Stimulated activated CD4-positive, alpha-beta T cell treated with anti-CD3 and anti-CD28 coated beads, Interleukin-1b, Interleukin-23, amount 100 ng/mL, for 1 hour (primary cell): ENCODE measurements at regions not wholly inside any gene's neighbourhood (a gene's known extent, or its start where the extent isn't known, plus 50 kb on each side); places are given as distances from the start of the nearest gene placed in this dataset.
"Not testable (repeated sequence)": the region's sequence is repeated elsewhere in the genome, so short reads cannot be mapped to it uniquely, and the experiment has no call there.

Experiments used
- DNase-seq, 2 donors: peaks; one replicate each; pipeline ENCODE4 v3.0.0-alpha.2; 2020; ENCODE audit warnings: low read depth in 2 of 2

DNA sequence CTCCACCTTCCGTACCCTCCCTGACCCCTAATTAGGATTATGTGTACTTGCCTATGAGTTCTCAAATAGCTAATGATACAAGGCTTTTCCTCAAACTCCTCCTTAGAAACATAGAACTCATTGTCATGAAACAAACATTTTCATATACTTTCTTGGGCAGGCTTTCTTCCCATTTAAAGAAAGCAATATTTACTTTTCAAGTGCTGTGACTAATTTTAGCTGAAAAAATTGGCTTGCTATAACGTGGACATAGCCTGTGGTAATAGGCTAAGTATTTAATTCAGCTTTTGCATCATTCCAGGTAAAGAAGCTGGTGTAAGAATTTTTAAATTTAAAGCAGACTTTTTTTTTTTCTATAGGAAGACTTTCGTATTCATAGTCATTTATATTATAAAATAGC lies 208.7 kb downstream of the SOX2 start:
- DNase-seq: no peak

DNA sequence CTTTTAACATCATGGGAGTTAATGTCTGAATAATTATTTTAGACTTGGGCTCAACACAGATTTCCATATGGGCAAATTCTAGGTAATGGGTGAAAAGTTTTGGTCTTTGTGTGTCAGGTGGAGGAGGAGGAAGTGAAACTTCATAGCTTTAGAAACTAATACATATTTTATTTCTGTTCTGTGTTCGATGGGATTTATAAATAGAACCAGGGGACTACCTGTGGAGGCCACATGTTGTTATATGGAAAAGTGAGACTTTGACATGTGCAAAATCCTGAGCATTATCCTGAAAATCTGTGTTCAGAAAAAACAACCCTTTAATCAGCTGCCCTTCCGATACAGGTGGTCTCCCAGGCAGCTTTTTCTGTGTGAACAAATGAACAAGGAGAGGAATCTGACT lies 209.5 kb downstream of the SOX2 start:
- no peak for DNase-seq

DNA sequence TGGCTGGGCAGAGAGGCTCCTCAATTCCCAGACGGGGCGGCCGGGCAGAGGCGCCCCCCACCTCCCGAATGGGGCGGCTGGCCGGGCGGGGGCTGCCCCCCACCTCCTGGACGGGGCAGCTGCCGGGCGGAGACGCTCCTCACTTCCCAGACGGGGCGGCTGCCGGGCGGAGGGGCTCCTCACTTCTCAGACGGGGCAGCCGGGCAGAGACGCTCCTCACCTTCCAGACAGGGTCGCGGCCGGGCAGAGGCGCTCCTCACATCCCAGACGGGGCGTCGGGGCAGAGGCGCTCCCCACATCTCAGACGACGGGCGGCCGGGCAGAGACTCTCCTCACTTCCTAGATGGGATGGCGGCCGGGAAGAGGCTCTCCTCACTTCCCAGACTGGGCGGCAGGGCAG lies 214.1 kb downstream of the SOX2 start:
- DNase-seq: not testable (repeated sequence)

DNA sequence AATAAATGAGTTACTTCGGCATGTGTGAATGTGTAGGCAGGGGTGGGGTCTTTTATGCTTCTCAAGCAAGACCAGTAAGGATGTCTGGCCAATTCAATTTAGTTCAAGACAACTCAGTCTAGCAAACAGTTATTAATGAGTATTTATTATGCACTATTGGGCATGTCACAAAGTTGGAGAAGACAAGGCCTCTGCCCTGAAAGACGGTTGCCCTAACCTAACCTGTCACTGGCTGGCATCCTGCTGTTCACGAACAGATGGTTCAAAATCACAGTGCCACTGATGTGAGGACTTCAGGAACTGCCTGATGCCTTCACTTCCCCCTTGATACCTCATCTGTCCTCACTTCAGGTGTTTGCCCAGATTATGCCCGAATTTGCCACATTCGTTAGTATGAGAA lies 217.8 kb downstream of the SOX2 start:
- DNase-seq: no peak

DNA sequence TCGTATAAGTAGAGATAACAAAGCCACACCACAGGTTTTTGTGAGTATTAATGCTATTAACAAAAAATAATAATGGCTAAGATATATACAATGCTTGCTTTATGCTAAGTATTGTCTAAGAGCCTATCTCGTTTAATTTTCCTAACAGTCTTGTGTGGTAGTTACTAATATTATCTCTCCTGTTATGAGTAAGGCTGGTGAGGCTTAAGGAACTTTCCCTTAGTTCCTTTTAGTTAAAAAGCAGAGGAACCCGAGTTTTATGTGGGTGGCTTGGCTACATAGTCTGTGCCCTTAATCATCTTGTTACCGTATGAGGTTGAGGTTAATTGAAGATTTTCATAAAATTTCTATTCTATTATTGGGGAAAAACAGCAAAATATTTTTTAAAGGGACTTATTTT lies 218.4 kb downstream of the SOX2 start:
- no peak for DNase-seq

DNA sequence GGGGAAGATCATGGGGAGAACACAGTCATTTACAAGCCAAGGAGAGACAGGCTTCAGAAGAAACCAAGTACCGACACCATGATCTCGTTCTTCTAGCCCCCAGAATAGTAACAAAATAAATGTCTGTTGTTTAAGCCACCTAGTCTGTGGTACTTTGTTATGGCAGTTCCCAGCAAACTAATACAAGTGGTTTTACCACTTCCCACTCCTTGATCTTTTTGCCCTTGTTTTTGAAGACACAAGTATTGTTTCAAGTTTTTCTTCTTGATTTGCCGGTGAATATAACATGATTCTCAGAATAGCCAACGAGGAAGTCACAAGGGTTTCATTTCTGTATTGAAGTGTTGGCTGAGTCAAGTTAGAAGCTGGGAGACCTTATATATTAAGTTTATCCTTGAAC lies 220.3 kb downstream of the SOX2 start:
- no peak for DNase-seq

DNA sequence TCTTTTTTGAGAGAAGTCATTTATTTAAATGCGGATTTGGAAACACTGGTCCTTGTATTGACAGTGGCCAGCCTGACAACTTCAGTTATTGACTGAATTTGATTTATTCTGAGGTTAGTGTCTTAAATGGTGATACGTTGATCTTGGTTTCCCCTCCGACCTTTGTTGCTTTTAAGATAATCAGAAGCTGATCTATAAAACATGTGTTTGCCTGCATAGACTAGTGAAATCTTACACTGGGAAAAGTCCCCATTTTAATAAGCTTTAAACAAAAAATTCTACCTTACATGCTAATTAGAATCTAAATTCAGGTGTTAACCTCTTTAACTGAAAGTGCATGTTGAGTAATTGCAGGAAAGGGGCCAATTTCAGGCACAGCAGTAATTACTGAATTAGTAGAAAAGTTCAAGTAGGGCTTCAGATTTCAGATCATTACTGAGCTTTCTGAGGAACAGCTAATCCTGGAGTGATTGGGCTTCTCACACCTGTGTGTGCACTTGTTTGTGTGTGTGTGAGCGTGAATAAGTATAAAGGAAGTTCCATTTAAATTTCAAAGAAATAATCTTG lies 221.4 kb downstream of the SOX2 start:
- DNase-seq: no peak

DNA sequence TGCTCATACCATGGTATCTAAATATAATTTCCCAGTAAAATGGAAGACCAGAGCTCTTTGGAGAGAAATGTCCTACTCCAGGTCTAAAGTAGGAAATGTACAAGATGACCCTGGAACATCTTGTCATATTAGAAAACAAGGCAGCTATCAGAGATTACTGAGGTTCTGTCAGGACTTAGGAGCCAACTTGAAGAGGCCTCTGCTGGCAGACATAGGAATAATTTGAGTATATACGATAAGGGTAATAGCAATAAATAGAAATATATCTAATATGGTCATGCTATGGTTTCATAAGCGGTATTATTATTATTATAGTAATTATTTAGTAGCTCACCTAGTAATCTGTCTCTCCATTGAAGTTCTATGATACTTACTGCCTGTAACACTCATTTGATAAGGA lies 224.2 kb downstream of the SOX2 start:
- no peak for DNase-seq

DNA sequence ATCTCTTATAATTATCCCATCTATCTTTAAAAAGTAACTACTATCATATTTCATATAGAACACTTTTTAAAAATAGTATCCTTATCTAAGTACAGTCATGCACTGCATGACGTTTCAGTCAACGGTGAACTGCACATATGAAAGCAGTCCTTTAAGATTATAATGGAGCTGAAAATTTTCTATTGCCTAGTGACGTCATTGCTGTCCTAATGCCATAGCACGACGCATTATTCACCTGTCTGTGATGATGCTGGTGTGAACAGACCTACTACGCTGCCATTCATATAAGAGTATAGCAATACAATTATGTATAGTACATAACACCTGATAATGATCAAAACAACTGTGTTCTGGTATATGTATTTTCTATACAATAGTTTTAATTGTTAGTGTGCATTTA lies 225.0 kb downstream of the SOX2 start:
- no peak for DNase-seq

DNA sequence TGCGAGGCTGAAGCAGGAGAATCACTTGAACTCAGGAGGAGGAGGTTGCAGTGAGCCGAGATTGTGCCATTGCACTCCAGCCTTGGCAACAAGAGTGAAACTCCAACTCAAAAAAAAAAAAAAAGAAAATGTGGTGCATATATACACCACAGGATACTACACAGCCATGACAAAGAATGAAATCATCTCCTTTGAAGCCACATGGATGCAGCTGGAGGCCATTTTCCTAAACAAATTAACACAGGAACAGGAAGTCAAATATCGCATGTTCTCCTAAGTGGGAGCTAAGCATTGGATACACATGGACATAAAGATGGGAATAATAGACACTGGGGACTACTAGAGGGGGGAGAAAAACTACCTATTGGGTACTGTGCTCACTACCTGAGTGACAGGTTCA lies 226.9 kb downstream of the SOX2 start:
- not testable (repeated sequence) for DNase-seq

DNA sequence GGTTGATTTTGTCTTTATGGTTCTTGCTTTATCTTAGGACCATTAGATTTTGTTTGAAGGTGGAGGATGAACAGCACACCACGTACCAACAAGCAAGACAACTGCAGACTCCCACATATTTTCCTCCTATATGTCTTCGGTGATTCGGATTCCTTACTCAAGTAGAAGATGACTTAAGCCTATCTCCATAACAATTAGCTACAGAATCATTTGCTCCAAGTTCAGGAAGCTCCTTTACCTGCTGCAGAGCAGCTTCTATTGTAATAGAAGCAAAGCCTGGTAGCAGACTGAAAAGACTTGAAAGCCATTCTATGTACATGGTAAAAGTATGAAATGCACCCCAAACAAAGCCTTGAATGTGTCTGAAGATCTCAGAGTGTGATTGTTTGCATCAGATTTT lies 229.0 kb downstream of the SOX2 start:
- no peak for DNase-seq

DNA sequence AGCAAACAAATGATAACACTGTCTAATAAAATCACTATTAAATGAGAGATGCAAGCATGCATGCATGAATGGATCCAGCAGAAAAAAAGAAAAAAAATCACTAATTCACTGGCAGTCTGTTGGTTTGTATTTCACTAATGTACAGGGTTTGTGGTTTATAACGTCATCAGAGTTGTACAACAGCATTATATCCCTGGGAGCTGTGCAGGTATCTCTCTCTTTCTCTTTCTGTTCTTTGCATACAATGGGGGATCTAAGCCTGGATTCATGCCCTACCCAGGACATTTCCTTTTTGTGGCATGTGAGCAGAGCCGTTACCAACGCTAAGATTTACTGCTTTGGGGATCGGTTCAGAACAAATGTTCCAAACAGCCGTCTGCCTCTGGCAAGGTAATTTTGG lies 229.5 kb downstream of the SOX2 start:
- DNase-seq: no peak

DNA sequence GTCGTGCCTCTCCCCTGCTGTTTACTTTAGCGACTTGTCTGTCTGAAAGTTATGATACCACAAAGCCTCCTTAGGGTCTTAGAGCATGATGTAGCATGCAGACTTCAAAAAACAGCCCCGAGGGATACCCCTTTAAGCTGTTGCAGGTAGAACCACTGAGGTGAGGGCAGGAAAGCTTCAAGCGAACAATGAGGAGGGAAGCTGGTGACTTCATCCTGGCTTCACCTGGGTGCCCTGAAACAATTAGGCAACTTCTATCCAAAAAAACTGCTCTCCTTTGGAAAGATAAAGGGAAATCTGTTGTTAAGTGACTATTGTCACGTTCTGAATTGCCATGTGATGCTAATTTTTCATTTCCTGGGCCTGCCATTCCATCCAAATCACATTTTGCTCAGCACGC lies 231.6 kb downstream of the SOX2 start:
- no peak for DNase-seq

DNA sequence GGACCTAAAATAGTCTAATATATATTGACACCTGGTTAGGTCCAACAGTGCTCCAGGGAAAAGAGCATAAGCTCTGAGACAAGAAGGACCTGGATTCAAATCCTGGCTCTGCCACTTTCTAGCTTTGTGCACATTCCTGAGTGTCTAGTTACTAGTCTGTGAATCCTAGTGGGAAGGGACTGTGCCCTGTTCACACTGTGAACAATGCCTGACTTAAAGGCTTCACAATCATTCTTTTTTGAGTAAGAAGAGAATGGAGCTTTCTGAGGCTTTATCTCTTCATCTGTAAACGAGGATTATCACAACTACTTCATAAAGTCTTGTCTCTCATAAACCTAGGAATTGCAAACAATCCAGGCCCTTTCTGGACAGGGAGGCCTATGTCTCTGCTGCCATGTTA lies 235.9 kb downstream of the SOX2 start:
- no peak for DNase-seq

DNA sequence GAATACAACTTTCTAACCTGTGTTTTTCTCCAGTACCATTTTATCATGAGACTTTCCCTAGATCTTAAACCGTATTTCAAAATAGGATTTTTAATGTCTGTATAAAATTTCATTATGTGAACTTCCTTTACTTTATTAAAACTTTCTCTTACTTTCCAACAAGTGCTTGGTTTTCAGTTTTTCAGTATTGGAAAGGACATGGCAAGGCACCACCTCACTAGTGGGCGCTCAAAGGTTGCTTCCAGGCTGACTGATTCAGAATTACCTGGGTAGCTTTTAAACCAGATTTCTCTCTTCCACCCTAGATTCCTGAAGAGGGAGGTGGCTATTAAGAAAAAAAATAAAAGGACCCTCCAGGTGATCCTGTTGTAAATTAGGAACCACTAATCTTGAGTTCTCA lies 236.6 kb downstream of the SOX2 start:
- DNase-seq: no peak

DNA sequence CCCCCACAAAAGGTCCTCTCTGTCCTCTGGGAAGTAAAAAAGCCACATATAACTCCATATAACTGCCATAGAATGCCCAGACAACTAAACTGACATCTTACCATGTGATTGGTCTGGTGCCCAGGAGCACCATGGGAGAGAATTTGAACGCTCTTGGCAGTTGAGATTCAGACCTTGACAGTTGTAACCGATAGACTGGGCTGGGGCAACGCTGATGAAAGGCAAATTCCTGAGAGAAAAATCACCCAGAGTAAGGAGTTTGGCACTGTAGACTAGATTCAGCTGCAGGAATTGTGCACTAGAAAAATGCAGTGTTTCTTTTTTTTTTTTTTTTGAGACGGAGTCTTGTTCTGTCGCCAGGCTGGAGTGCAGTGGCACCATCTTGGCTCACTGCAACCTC lies 240.5 kb downstream of the SOX2 start:
- no peak for DNase-seq

DNA sequence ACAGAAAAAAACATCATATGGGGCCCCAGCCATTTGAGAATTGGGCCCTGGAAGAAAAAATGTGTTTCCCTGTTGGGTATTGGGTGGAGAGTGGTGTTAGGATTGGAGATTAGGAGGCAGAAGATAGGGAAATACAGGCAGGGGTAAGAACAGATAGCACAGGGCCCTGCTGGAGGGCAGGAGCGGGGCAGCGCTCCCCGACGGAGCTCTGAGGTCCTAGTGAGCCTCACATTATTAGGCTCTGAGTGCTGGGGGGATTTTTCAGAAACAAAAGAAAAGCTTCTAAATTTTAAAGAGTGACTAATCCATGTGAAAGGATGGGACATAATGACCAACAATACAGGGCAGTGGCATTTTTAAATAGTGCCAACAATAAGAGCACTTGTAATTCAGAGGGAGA lies 241.2 kb downstream of the SOX2 start:
- no peak for DNase-seq

DNA sequence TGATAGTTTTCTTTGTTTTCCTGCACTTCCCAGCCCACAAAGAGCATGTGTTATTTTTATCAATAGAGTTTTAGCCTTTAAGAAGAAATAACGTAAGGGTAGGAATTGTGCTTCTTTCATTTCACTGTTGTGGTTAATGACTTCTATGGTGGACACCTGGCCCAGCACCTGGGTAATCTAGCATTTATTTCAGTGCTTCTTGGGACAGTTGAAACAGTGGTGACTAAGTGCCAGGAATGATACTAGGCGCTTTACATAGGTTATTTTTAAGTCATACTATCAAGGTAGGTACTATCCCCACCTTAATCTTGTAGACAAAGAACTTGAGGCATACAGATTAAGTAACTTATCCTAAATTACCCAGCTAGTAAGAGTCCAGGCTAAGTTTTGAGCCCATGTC lies 243.8 kb downstream of the SOX2 start:
- no peak for DNase-seq

DNA sequence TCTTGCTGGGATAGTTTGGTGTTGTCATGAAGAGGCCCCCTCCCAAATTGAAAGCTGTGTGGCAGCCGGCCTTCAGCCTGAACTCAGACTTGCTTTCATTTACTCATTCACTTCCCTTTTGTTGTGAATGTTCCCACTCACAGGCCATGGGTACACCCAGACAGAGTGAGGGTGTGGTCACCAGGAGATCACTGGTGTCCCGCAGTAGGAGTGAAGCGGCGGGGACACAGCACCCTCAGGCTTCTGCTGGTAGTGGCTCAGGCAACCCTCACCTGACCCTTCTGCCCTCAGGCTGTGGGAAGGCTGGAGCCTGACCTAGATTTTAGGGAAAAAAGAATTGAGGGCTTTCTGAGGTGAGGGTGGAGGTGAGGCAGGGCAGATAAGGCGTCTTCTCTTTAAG lies 244.4 kb downstream of the SOX2 start:
- DNase-seq: no peak

DNA sequence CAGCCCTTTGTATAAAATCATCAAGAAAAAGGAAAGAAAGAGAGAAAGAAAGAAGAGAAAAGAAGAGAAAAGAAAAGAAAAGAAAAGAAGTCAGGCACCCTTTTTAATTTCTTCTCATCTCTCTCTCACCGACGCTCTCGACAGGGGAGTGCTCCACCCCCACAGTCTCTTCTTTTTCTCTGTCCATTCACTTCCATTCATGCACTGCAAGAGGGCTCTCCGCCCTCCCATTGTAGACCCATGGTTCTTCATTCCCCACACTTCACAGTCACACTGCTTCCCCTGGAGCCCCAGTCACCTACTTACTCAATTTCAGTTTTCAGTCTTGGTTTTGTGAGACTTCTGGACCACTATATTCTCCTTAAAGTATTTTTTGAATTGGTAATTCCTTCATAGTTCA lies 254.7 kb downstream of the SOX2 start:
- no peak for DNase-seq

DNA sequence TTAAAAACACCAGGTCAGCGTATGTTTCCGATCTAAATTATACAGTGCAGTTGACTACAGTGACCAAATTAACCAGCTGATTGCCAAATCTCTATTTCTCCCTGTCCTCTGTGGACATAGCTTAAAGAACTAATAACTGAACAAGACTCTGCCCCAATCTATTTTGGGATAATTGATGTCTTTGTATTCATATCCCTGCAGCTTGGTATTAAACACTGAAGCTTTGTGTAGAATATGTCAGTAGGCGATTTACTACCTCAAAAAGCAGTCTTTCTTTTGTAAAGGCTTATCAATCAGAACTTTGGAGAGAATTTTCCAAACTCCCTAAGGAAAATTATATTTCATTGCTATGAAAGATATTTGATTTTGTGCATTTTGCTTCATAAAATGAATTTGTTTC lies 258.2 kb downstream of the SOX2 start:
- DNase-seq: no peak

DNA sequence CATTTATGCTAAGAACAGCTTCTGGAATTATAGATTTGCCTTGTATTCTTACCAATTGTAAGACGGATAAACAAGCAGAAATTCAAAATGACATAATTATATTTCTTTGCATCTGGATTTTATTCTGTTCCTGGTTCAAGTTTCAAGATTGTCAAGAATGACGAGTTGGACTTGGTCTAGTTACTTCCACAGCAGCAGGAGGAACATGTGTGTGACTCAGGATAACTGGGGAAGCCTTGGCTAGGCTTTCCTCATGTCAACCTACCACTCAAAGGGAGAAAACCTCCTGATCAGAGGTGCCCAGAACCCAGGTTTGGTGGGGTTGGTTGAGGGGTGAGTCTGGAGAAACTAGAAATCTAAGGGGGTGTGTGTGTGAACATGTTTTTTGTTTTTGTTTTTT lies 259.7 kb downstream of the SOX2 start:
- no peak for DNase-seq

DNA sequence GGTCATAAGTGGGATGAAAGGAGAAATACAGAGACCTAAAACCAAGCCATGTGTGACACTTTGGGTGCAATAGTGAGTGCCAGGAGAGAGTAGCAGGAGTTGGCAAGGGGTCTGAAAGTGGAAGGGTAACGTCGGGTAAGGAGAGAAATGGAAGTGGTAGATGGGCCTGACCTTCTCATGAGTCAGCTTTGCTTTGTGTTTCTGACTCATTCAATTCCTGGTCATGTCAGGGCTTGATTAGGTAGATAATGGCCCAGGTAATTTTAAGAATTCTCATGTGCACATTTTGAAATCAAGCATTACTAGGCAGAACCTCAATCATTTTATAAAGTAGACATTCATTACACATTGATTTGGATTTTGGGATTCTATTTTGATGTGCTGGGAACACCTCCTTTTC lies 262.5 kb downstream of the SOX2 start:
- no peak for DNase-seq

DNA sequence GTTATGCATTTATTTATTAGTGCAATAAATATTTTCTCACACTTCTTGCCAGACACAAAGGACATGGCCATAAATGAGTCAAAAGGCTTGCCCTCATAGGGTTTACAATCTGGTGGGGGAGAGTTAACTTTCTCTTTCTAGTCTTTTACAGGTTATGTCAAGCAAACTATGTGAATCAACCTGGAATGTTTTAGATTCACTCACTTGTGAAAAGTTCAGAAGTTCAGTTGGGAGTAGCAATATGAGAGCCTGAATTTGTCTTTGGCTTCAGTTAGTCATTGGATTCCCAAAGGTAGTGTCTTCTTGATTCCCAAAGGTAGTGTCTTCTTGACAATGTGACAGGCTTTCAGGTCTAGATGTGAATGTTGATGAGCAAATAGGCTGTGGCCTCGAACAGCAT lies 264.8 kb downstream of the SOX2 start:
- no peak for DNase-seq

DNA sequence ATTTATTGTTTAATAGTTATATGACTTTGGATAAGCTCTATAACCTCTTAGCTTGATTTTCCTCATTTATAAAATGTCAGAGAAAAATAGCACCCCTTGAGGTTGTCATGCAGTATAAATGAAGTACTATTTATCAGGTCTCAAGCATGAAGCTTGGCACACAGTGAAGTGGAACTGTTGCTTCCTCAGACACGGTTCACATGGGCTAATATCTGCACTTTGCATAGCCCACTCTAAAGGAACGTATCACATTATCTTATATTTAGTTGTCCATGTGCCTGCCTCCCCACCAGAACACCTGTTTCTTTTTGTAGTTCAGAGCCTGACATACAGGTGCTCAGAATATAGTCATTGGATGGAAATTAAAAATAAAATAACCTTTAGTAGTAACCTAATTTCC lies 273.7 kb downstream of the SOX2 start:
- DNase-seq: no peak
